Natural killer cell (primary cell): ENCODE measurements at regions not wholly inside any gene's neighbourhood (a gene's known extent, or its start where the extent isn't known, plus 50 kb on each side); places are given as distances from the start of the nearest gene placed in this dataset.

Experiments used
- ATAC-seq, 3 donors: fragments of 150-1000 bp in 2 of 3; fragments of 200-7000 bp in 1 of 3; cut with Tn5 transposase; 1 replicate in 1 of 3; 2 replicates in 2 of 3; pipeline ENCODE4 v1.10.0; 2021; ENCODE audit warnings: mild to moderate bottlenecking in 2 of 3, moderate library complexity in 2 of 3
- DNase-seq, 2 donors: peaks; one replicate each; pipeline versions ENCODE4 v3.0.0 to v3.0.0-alpha.2; 2013 to 2021; ENCODE audit warnings: mixed read lengths in 1 of 2
- H3K27ac ChIP-seq: one replicate; pipeline ENCODE4 v1.5.1; 2013; ENCODE audit warnings: mild to moderate bottlenecking, low read length
- H3K27me3 ChIP-seq: one replicate; pipeline ENCODE4 v1.6.1; 2013; ENCODE audit warnings: low read length; ENCODE audit not compliant: control insufficient read depth, insufficient read depth
- H3K36me3 ChIP-seq: one replicate; pipeline ENCODE4 v1.6.1; 2013; ENCODE audit warnings: low read length; ENCODE audit not compliant: control insufficient read depth, insufficient read depth
- H3K4me1 ChIP-seq: one replicate; pipeline ENCODE4 v1.6.1; 2013; ENCODE audit warnings: low read length; ENCODE audit not compliant: control insufficient read depth, insufficient read depth
- H3K4me3 ChIP-seq: one replicate; pipeline ENCODE4 v1.5.1; 2013; ENCODE audit warnings: low read length
- H3K9me3 ChIP-seq: one replicate; pipeline ENCODE4 v1.6.1; 2013; ENCODE audit warnings: low read length; ENCODE audit not compliant: control insufficient read depth, insufficient read depth
- H3K27ac Mint-ChIP-seq, 2 donors: one replicate each; pipeline ENCODE4 v1.8.0; 2022; ENCODE audit warnings: mild to moderate bottlenecking in 2 of 2, mixed read lengths in 2 of 2, moderate library complexity in 1 of 2
- H3K27me3 Mint-ChIP-seq, 2 donors: one replicate each; pipeline ENCODE4 v1.8.0; 2022; ENCODE audit warnings: low read depth in 2 of 2, mixed read lengths in 2 of 2
- H3K36me3 Mint-ChIP-seq: one replicate; pipeline ENCODE4 v1.8.0; 2022; ENCODE audit warnings: mixed read lengths
- H3K4me1 Mint-ChIP-seq, 2 donors: one replicate each; pipeline ENCODE4 v1.8.0; 2022; ENCODE audit warnings: mixed read lengths in 2 of 2
- H3K4me3 Mint-ChIP-seq: one replicate; pipeline ENCODE4 v1.8.0; 2022; ENCODE audit warnings: mild to moderate bottlenecking, moderate library complexity, mixed read lengths
- H3K9me3 Mint-ChIP-seq, 2 donors: one replicate each; pipeline ENCODE4 v1.8.0; 2022; ENCODE audit warnings: mixed read lengths in 2 of 2
- CTCF ChIP-seq: fragments of 200-600 bp; IDR thresholded peaks from one replicate; pipeline ENCODE4 v1.8.0; 2022; ENCODE audit warnings: antibody characterized with exemption
- WGBS: methylation state at CpG from one replicate; pipeline ENCODE4 v1.1.7; 2013; ENCODE audit warnings: missing lambda C conversion rate; ENCODE audit not compliant: insufficient coverage; 5-methylcytosine and 5-hydroxymethylcytosine counted together
- intact Hi-C: fragments of 100-400 bp; cut with micrococcal nuclease; formaldehyde crosslinking; loops from one replicate; pipeline ENCODE4 v1.14.2; 2022

- TF ChIP-seq CTCF = no peak
- ATAC-seq = no peak
- no peaks in the 10 kb centered on the region for H3K27me3 Mint-ChIP-seq
- intact Hi-C loops = no loop called here
- H3K27ac ChIP-seq = no peak overlapping the region
- no peaks in the 10 kb centered on the region for H3K36me3 Mint-ChIP-seq
- 75% methylated on average over 2 of the region's 3 CpGs for WGBS
- no peak for DNase-seq
- no peaks in the 10 kb centered on the region for H3K4me1 Mint-ChIP-seq
- H3K4me3 ChIP-seq = no peak overlapping the region
- no peaks in the 10 kb centered on the region for H3K36me3 ChIP-seq
- H3K9me3 ChIP-seq = no peaks in the 10 kb centered on the region
- H3K4me1 ChIP-seq = no peaks in the 10 kb centered on the region
- no peak overlapping the region for H3K4me3 Mint-ChIP-seq
- H3K27ac Mint-ChIP-seq = no peak overlapping the region
- peaks cover 11% of the 10 kb centered on the region in 2 donors for H3K9me3 Mint-ChIP-seq
- no peaks in the 10 kb centered on the region for H3K27me3 ChIP-seq
These were observed 65.6 kb upstream of the PCDH18 start for GRCh38 chr4:137597752-137598430.

- no peaks in the 10 kb centered on the region for H3K9me3 ChIP-seq
- no peak for DNase-seq
- H3K4me3 ChIP-seq = no peak overlapping the region
- no peak for TF ChIP-seq CTCF
- WGBS = no CpG with 5 or more reads among the region's 1 CpG
- intact Hi-C loops = no loop called here
- H3K4me1 Mint-ChIP-seq = no peaks in the 10 kb centered on the region
- no peak overlapping the region for H3K27ac ChIP-seq
- ATAC-seq = no peak
- H3K27ac Mint-ChIP-seq = no peak overlapping the region
- H3K36me3 ChIP-seq = no peaks in the 10 kb centered on the region
- no peaks in the 10 kb centered on the region for H3K27me3 ChIP-seq
- H3K9me3 Mint-ChIP-seq = peaks cover 12 to 16% of the 10 kb centered on the region in 2 donors
- no peaks in the 10 kb centered on the region for H3K4me1 ChIP-seq
- H3K27me3 Mint-ChIP-seq = no peaks in the 10 kb centered on the region
- no peaks in the 10 kb centered on the region for H3K36me3 Mint-ChIP-seq
- H3K4me3 Mint-ChIP-seq = no peak overlapping the region
These were observed 55.5 kb upstream of the PCDH18 start for GRCh38 chr4:137587796-137588195.

GRCh38 chr4:137583671-137584070 lies 51.4 kb upstream of the PCDH18 start:
- no peak overlapping the region for H3K4me3 Mint-ChIP-seq
- H3K36me3 ChIP-seq = no peaks in the 10 kb centered on the region
- intact Hi-C loops = no loop called here
- peaks cover 12 to 13% of the 10 kb centered on the region in 2 donors for H3K9me3 Mint-ChIP-seq
- H3K4me1 ChIP-seq = no peaks in the 10 kb centered on the region
- no peaks in the 10 kb centered on the region for H3K27me3 Mint-ChIP-seq
- H3K27ac ChIP-seq = no peak overlapping the region
- peaks cover 4% of the 10 kb centered on the region for H3K9me3 ChIP-seq
- no peaks in the 10 kb centered on the region for H3K27me3 ChIP-seq
- DNase-seq = no peak
- no peak overlapping the region for H3K27ac Mint-ChIP-seq
- no peaks in the 10 kb centered on the region for H3K4me1 Mint-ChIP-seq
- no peak for TF ChIP-seq CTCF
- no peak overlapping the region for H3K4me3 ChIP-seq
- H3K36me3 Mint-ChIP-seq = no peaks in the 10 kb centered on the region
- no peak for ATAC-seq
